Skeletal muscle tissue (tissue), 3 donors: ENCODE measurements at regions not wholly inside any gene's neighbourhood (a gene's known extent, or its start where the extent isn't known, plus 50 kb on each side); places are given as distances from the start of the nearest gene placed in this dataset.

ENCODE experiments used
- H3K27ac ChIP-seq: one replicate; pipeline ENCODE4 v1.7.0; 2013; ENCODE audit warnings: mild to moderate bottlenecking, low read depth, low read length, inconsistent platforms
- H3K27me3 ChIP-seq, 3 donors: one replicate each; pipeline ENCODE4 v1.7.0; 2013; ENCODE audit warnings: low read length in 3 of 3; ENCODE audit not compliant: control insufficient read depth in 3 of 3, insufficient read depth in 3 of 3
- H3K36me3 ChIP-seq, 3 donors: one replicate each; pipeline ENCODE4 v1.7.0; 2013; ENCODE audit warnings: low read length in 3 of 3; ENCODE audit not compliant: control insufficient read depth in 3 of 3, insufficient read depth in 3 of 3
- H3K4me1 ChIP-seq, 3 donors: one replicate each; pipeline ENCODE4 v1.7.0; 2013; ENCODE audit warnings: low read length in 3 of 3, mild to moderate bottlenecking in 3 of 3; ENCODE audit not compliant: control insufficient read depth in 3 of 3, insufficient read depth in 3 of 3
- H3K4me3 ChIP-seq, 3 donors: one replicate each; pipeline ENCODE4 v1.7.0; 2013; ENCODE audit warnings: low read length in 3 of 3
- H3K9ac ChIP-seq, 3 donors: one replicate each; pipeline ENCODE4 v1.7.0; 2013; ENCODE audit warnings: low read length in 3 of 3, mild to moderate bottlenecking in 3 of 3, moderate library complexity in 2 of 3, low read depth in 1 of 3
- H3K9me3 ChIP-seq, 3 donors: one replicate each; pipeline ENCODE4 v1.7.0; 2013; ENCODE audit warnings: low read length in 3 of 3; ENCODE audit not compliant: control insufficient read depth in 3 of 3
- donor health status: Osteomylitis.

GRCh38 chr1:239805851-239806772, 285.6 kb upstream of the FMN2 start:
- H3K9me3 ChIP-seq, result no peaks in the 10 kb centered on the region
- no peaks in the 10 kb centered on the region for H3K27me3 ChIP-seq
- no peak overlapping the region for H3K4me3 ChIP-seq
- H3K36me3 ChIP-seq, result no peaks in the 10 kb centered on the region
- H3K27ac ChIP-seq, result no peak overlapping the region
- H3K9ac ChIP-seq, result no peak overlapping the region
- no peaks in the 10 kb centered on the region for H3K4me1 ChIP-seq

GRCh38 chr1:239806897-239807296, 284.8 kb upstream of the FMN2 start:
- Histone ChIP-seq H3K36me3 (no peaks in the 10 kb centered on the region), H3K27ac (no peak overlapping the region), H3K9me3 (no peaks in the 10 kb centered on the region), H3K4me3 (no peak overlapping the region), H3K27me3 (no peaks in the 10 kb centered on the region), H3K4me1 (no peaks in the 10 kb centered on the region), H3K9ac (no peak overlapping the region)

DNA sequence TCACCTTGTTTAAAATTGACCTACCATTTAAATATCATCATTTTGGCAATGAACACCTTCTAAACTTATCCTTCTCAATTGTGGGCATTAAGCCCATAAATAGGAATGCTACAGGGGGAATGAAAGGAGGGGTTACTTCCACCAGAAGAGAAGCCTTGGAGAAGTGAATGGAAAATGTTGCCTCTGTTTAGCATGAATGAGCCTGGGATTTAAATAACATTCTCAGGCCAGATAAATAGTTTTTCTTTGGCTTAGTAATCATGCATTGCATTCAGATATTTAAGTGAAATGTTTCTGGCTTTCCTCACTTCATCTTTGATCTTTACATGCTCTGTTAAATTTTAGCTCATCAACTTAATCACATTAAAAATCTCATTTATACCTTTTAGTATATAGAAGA, 284.3 kb upstream of the FMN2 start:
- Histone ChIP-seq H3K4me1 (no peaks in the 10 kb centered on the region), H3K36me3 (no peaks in the 10 kb centered on the region), H3K27me3 (no peaks in the 10 kb centered on the region), H3K27ac (no peak overlapping the region), H3K9me3 (no peaks in the 10 kb centered on the region), H3K4me3 (no peak overlapping the region), H3K9ac (no peak overlapping the region)

GRCh38 chr1:239810061-239810481, 281.6 kb upstream of the FMN2 start:
- H3K4me3 ChIP-seq, result no peak overlapping the region
- H3K27me3 ChIP-seq, result no peaks in the 10 kb centered on the region
- no peaks in the 10 kb centered on the region for H3K9me3 ChIP-seq
- H3K9ac ChIP-seq, result no peak overlapping the region
- H3K27ac ChIP-seq, result no peak overlapping the region
- H3K36me3 ChIP-seq, result no peaks in the 10 kb centered on the region
- no peaks in the 10 kb centered on the region for H3K4me1 ChIP-seq

DNA sequence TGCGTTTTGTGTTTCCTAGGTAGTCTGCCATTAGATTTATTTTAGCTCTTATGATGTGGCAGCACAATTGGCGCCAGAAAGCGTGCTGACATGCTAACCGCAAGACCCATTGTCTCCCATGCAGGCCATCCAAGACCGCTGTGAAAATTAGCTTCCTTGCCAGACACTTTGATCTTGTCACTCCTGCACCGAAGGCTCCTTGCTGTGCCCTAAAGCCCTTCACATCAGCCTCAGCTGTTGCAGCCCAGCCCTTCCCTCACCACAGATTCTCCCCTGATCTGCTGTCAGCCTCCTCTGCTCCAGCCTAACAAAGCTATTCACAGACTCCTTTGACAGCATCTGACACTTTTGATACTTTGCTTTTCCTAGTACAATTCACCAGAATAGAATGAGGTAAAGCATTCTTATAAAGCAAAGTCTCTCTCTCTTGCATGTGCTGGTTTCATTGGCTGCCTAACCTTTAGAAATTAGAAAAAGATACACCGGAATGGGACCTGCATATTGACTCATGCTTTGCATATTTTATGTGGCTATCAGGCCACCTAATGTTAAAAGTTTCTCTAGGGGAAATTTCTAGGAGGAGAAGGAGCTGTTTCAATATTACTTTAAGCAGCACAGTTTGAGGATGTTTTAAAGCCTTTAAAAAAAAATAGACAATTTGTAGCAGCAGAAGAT, 280.3 kb upstream of the FMN2 start:
- Histone ChIP-seq H3K4me3 (no peak overlapping the region), H3K27me3 (no peaks in the 10 kb centered on the region), H3K36me3 (no peaks in the 10 kb centered on the region), H3K9ac (no peak overlapping the region), H3K4me1 (no peaks in the 10 kb centered on the region), H3K9me3 (no peaks in the 10 kb centered on the region), H3K27ac (no peak overlapping the region)

DNA sequence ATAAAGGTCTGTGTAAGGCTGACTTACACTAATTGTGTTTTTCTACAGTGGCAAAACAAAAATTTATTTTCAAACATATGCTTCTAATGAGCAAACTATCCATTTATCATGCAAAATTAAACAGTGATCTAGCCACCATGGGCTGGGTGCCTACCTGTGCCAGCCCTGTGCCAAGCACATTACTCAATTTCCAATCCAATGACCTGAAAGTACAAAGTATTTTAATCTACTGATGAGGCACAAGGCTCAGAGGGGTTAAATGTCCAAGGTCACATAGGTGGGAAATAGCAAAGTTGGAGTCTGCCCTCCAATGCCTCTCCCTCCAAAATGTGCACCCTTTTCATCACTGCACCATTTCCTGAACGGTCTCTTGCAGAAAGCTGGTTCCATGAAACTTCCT, 279.1 kb upstream of the FMN2 start:
- no peaks in the 10 kb centered on the region for H3K4me1 ChIP-seq
- H3K9ac ChIP-seq, result no peak overlapping the region
- H3K27me3 ChIP-seq, result no peaks in the 10 kb centered on the region
- no peak overlapping the region for H3K27ac ChIP-seq
- no peak overlapping the region for H3K4me3 ChIP-seq
- no peaks in the 10 kb centered on the region for H3K36me3 ChIP-seq
- no peaks in the 10 kb centered on the region for H3K9me3 ChIP-seq

DNA sequence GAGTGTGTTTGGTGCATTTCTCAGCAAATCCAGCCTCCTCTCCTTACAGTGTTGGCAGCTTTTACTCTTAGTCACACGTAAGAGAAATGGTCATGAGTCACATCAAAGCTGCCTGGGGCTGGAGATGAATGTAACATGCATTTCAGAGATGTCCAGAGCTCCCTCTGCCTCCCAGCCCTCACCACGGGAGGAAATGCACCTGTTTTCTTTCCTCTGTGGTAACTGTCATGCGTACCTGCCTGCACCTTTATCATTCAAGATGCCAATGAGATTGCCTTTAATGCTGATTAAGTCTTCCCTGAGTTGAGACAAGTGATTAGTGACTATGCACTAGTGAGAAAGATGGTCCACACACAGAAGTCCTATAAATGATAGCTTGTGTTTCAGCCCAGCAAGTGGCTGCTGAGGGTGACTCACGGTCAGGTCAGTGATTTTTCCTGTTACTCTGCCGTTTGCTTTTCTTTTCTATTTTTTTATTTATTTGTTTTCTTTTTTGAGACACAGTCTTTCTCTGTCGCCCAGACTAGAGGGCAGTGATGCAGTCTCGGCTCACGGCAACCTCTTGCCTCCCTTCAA, 277.3 kb upstream of the FMN2 start:
- Histone ChIP-seq H3K36me3 (no peaks in the 10 kb centered on the region), H3K9me3 (no peaks in the 10 kb centered on the region), H3K27ac (no peak overlapping the region), H3K9ac (no peak overlapping the region), H3K27me3 (no peaks in the 10 kb centered on the region), H3K4me1 (no peaks in the 10 kb centered on the region), H3K4me3 (no peak overlapping the region)

DNA sequence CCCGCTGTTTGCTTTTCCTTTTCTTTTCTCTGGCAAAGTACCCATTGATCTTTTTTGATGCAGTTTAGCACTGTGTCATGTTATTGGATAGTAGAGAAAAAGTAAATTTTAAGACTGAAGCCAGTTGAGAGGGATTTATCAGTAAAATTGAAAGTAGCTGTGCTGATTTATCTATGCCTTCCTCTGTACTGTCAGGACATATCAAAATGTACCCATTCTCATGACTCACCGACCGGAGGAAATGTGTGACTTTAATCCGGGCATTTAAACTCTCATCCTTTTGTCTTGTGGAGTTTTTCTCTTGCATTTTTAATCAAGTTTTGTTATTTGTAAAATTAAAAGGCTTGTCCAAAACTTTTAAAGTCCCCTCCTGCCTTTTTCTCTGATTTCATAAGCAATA, 276.6 kb upstream of the FMN2 start:
- peaks cover 0 to 2% (median 0%) of the 10 kb centered on the region in 3 donors for H3K27me3 ChIP-seq
- H3K27ac ChIP-seq, result no peak overlapping the region
- H3K4me1 ChIP-seq, result no peaks in the 10 kb centered on the region
- H3K9ac ChIP-seq, result no peak overlapping the region
- H3K4me3 ChIP-seq, result no peak overlapping the region
- no peaks in the 10 kb centered on the region for H3K9me3 ChIP-seq
- no peaks in the 10 kb centered on the region for H3K36me3 ChIP-seq

- Histone ChIP-seq H3K27me3 (peaks cover 0 to 2% (median 0%) of the 10 kb centered on the region in 3 donors), H3K27ac (no peak overlapping the region), H3K36me3 (no peaks in the 10 kb centered on the region), H3K4me3 (no peak overlapping the region), H3K4me1 (no peaks in the 10 kb centered on the region), H3K9ac (no peak overlapping the region), H3K9me3 (no peaks in the 10 kb centered on the region)
Measured at GRCh38 chr1:239816081-239816782, 275.5 kb upstream of the FMN2 start.
